Neural cell (in vitro differentiated cells): ENCODE measurements at regions not wholly inside any gene's neighbourhood (a gene's known extent, or its start where the extent isn't known, plus 50 kb on each side); places are given as distances from the start of the nearest gene placed in this dataset.
A peak's percentile ranks its signal among the peaks of the same experiment; 100 is the strongest.

Experiments
- H2AFZ ChIP-seq: fragments of 200-600, 300-800 bp; sonication (generic), shearing (Covaris generic); 2 replicates; pipeline ENCODE4 v1.6.0; 2014; ENCODE audit warnings: low read depth, mild to moderate bottlenecking, antibody characterized with exemption, low read length, moderate library complexity
- H3F3A ChIP-seq: fragments of 200-600 bp; shearing (Covaris generic); 2 replicates; pipeline ENCODE4 v1.6.1; 2016; ENCODE audit warnings: mild to moderate bottlenecking, moderate library complexity, mixed read lengths, antibody characterized with exemption, low read length; ENCODE audit not compliant: insufficient read depth, poor library complexity, severe bottlenecking
- H3K27ac ChIP-seq: fragments of 200-600, 300-800 bp; sonication (generic), shearing (Covaris generic); 2 replicates; pipeline ENCODE4 v1.5.1; 2014; ENCODE audit warnings: mild to moderate bottlenecking, low read length, moderate library complexity
- H3K27me3 ChIP-seq: fragments of 300-800, 200-600 bp; sonication (generic), shearing (Covaris generic); 2 replicates; pipeline ENCODE4 v1.6.0; 2014; ENCODE audit warnings: mild to moderate bottlenecking, low read depth, low read length, moderate library complexity; ENCODE audit not compliant: insufficient read depth
- H3K36me3 ChIP-seq: fragments of 300-800, 200-600 bp; sonication (generic), shearing (Covaris generic); 2 replicates; pipeline ENCODE4 v1.5.1; 2014; ENCODE audit warnings: mild to moderate bottlenecking, antibody characterized with exemption, low read length, moderate library complexity; ENCODE audit not compliant: insufficient read depth
- H3K4me2 ChIP-seq: fragments of 300-800, 200-600 bp; sonication (generic), shearing (Covaris generic); 2 replicates; pipeline ENCODE4 v1.6.0; 2014; ENCODE audit warnings: mild to moderate bottlenecking, low read length
- H3K4me3 ChIP-seq: fragments of 300-800, 200-600 bp; sonication (generic), shearing (Covaris generic); 2 replicates; pipeline ENCODE4 v1.5.1; 2014; ENCODE audit warnings: mild to moderate bottlenecking, low read length, moderate library complexity
- H3K79me2 ChIP-seq: fragments of 200-600 bp; shearing (Covaris generic); replicated peaks from 2 replicates; pipeline ENCODE4 v1.6.0; 2014; ENCODE audit warnings: mild to moderate bottlenecking, low read length, moderate library complexity; ENCODE audit not compliant: insufficient read depth
- H3K9ac ChIP-seq: fragments of 300-800, 200-600 bp; sonication (generic), shearing (Covaris generic); 2 replicates; pipeline ENCODE4 v1.6.1; 2016; ENCODE audit warnings: mild to moderate bottlenecking, low read length, mixed read lengths
- H3K9me2 ChIP-seq: fragments of 200-600 bp; shearing (Covaris generic); 2 replicates; pipeline ENCODE4 v1.6.1; 2016; ENCODE audit warnings: mild to moderate bottlenecking, low read length, mixed read lengths; ENCODE audit not compliant: insufficient read depth
- H3K9me3 ChIP-seq: fragments of 200-600, 300-800 bp; sonication (generic), shearing (Covaris generic); 2 replicates; pipeline ENCODE4 v1.6.1; 2016; ENCODE audit warnings: mild to moderate bottlenecking, mixed run types, low read length, moderate library complexity, mixed read lengths
- H4K20me1 ChIP-seq: fragments of 200-600 bp; shearing (Covaris generic); 2 replicates; pipeline ENCODE4 v1.6.1; 2016; ENCODE audit warnings: mild to moderate bottlenecking, mixed run types; ENCODE audit not compliant: insufficient read depth
- EP300 ChIP-seq: fragments of 450-650 bp; conservative IDR thresholded peaks from 2 replicates; pipeline ENCODE4 v1.6.1; 2014; ENCODE audit warnings: antibody characterized with exemption, mild to moderate bottlenecking, moderate library complexity; ENCODE audit not compliant: poor library complexity, severe bottlenecking
- EZH2 ChIP-seq: fragments of 200-600, 300-800 bp; shearing (Covaris generic), sonication (generic); IDR thresholded peaks from 2 replicates; pipeline ENCODE4 v1.6.1; 2014; ENCODE audit warnings: antibody characterized with exemption, low read length, borderline replicate concordance, mild to moderate bottlenecking; ENCODE audit not compliant: insufficient read depth, poor library complexity, severe bottlenecking
- MXI1 ChIP-seq: fragments of 450-650 bp; conservative IDR thresholded peaks from 2 replicates; pipeline ENCODE4 v1.6.1; 2014; ENCODE audit warnings: antibody characterized with exemption, mild to moderate bottlenecking; ENCODE audit not compliant: poor library complexity, severe bottlenecking
- POLR2AphosphoS5 ChIP-seq: IDR thresholded peaks from 2 replicates; pipeline ENCODE4 v1.6.1; 2012
- RAD21 ChIP-seq: fragments of 450-650 bp; conservative IDR thresholded peaks from 2 replicates; pipeline ENCODE4 v1.6.1; 2014; ENCODE audit warnings: antibody characterized with exemption, mild to moderate bottlenecking, moderate library complexity
- SMC3 ChIP-seq: fragments of 450-650 bp; conservative IDR thresholded peaks from 2 replicates; pipeline ENCODE4 v1.6.1; 2014; ENCODE audit warnings: antibody characterized with exemption, mild to moderate bottlenecking, moderate library complexity; ENCODE audit not compliant: poor library complexity
- TAF1 ChIP-seq: IDR thresholded peaks from 2 replicates; pipeline ENCODE4 v1.6.1; 2012; ENCODE audit warnings: low read depth
- TF ChIP-seq, protein P1 (sequence below): IDR thresholded peaks from 2 replicates; pipeline ENCODE4 v1.6.1; 2012; ENCODE audit warnings: borderline replicate concordance
- TF ChIP-seq, protein P2 (sequence below): fragments of 450-650 bp; IDR thresholded peaks from 2 replicates; pipeline ENCODE4 v1.5.1; 2014; ENCODE audit warnings: antibody characterized with exemption, mild to moderate bottlenecking, moderate library complexity; ENCODE audit not compliant: poor library complexity, severe bottlenecking

DNA sequence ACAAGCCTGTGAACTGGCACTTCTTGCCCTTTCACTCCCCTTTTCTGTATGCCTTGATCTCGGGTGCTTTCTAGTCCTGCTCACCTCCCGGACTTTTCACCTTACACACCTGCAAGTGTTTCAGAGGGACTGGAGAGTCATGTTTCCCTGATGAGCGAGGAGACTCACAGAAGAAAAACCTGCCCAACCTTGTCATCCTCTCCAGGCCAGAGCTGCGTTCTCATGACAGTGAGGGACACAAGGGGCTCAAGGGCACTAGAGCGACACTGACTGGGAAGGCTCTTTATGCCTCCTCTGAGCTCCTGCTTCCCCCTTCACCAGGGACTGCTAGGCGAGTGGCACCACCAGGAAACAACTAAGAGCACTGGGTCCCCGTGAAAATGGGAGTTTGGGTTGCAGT, 376.9 kb upstream of the RPS23 start:
- TF ChIP-seq SMC3 (no peak), POLR2AphosphoS5 (no peak), EP300 (no peak), MXI1 (no peak), RAD21 (no peak), TAF1 (no peak), EZH2 (no peak)
- TF ChIP-seq, protein P1, sequence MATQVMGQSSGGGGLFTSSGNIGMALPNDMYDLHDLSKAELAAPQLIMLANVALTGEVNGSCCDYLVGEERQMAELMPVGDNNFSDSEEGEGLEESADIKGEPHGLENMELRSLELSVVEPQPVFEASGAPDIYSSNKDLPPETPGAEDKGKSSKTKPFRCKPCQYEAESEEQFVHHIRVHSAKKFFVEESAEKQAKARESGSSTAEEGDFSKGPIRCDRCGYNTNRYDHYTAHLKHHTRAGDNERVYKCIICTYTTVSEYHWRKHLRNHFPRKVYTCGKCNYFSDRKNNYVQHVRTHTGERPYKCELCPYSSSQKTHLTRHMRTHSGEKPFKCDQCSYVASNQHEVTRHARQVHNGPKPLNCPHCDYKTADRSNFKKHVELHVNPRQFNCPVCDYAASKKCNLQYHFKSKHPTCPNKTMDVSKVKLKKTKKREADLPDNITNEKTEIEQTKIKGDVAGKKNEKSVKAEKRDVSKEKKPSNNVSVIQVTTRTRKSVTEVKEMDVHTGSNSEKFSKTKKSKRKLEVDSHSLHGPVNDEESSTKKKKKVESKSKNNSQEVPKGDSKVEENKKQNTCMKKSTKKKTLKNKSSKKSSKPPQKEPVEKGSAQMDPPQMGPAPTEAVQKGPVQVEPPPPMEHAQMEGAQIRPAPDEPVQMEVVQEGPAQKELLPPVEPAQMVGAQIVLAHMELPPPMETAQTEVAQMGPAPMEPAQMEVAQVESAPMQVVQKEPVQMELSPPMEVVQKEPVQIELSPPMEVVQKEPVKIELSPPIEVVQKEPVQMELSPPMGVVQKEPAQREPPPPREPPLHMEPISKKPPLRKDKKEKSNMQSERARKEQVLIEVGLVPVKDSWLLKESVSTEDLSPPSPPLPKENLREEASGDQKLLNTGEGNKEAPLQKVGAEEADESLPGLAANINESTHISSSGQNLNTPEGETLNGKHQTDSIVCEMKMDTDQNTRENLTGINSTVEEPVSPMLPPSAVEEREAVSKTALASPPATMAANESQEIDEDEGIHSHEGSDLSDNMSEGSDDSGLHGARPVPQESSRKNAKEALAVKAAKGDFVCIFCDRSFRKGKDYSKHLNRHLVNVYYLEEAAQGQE, result no peak
- TF ChIP-seq, protein P2, sequence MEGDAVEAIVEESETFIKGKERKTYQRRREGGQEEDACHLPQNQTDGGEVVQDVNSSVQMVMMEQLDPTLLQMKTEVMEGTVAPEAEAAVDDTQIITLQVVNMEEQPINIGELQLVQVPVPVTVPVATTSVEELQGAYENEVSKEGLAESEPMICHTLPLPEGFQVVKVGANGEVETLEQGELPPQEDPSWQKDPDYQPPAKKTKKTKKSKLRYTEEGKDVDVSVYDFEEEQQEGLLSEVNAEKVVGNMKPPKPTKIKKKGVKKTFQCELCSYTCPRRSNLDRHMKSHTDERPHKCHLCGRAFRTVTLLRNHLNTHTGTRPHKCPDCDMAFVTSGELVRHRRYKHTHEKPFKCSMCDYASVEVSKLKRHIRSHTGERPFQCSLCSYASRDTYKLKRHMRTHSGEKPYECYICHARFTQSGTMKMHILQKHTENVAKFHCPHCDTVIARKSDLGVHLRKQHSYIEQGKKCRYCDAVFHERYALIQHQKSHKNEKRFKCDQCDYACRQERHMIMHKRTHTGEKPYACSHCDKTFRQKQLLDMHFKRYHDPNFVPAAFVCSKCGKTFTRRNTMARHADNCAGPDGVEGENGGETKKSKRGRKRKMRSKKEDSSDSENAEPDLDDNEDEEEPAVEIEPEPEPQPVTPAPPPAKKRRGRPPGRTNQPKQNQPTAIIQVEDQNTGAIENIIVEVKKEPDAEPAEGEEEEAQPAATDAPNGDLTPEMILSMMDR, result no peak
- H3K9me2 ChIP-seq, result no peaks in the 10 kb centered on the region
- no peaks in the 10 kb centered on the region for H4K20me1 ChIP-seq
- no peaks in the 10 kb centered on the region for H3K79me2 ChIP-seq
- no peak overlapping the region for H3K27ac ChIP-seq
- H3K36me3 ChIP-seq, result no peaks in the 10 kb centered on the region
- H3K27me3 ChIP-seq, result no peaks in the 10 kb centered on the region
- H3K9me3 ChIP-seq, result no peaks in the 10 kb centered on the region
- no peak overlapping the region for H2AFZ ChIP-seq
- H3F3A ChIP-seq, result peaks cover 8% of the 10 kb centered on the region
- H3K4me2 ChIP-seq, result no peak overlapping the region
- no peak overlapping the region for H3K4me3 ChIP-seq
- no peak overlapping the region for H3K9ac ChIP-seq

DNA sequence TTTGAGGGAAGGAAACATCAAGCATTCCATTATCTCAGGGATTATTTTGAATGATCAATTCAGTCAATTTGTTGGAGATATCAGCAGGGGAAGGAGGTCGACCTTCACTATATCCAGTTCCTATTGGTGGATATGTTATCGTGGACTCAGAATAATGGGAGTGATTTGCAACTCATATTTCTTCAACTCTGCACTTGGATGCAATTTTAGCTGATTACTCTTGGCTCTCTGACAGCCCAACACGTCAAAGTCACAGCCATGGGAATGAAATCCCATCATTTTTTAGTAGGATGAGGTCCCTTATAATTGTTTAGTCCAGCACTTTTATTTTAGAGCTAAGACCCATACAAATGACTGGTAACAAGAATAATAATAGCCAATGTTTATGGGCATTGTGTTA, 371.8 kb upstream of the RPS23 start:
- Histone ChIP-seq H3K36me3 (no peaks in the 10 kb centered on the region), H3K27me3 (no peaks in the 10 kb centered on the region), H3K9me2 (no peaks in the 10 kb centered on the region), H3K4me2 (peak overlapping the region; percentile 31), H3K27ac (peak overlapping the region; percentile 86), H3K79me2 (peaks cover 18% of the 10 kb centered on the region), H3F3A (peaks cover 2% of the 10 kb centered on the region), H4K20me1 (no peaks in the 10 kb centered on the region), H3K4me3 (no peak overlapping the region), H3K9ac (peak overlapping the region; percentile 39), H2AFZ (no peak overlapping the region), H3K9me3 (no peaks in the 10 kb centered on the region)
- peak; percentile 22 for TF ChIP-seq POLR2AphosphoS5
- TF ChIP-seq, protein P2, result no peak
- TF ChIP-seq, protein P1, result no peak
- TF ChIP-seq EP300, result peak; percentile 59
